Cerebellar nuclear complex (tissue), 1 donor: ENCODE measurements at regions not wholly inside any gene's neighbourhood (a gene's known extent, or its start where the extent isn't known, plus 50 kb on each side); places are given as distances from the start of the nearest gene placed in this dataset.
"Not testable (repeated sequence)": the region's sequence is repeated elsewhere in the genome, so short reads cannot be mapped to it uniquely, and the experiment has no call there.

Experiments used
- DNase-seq, 2 experiments: peaks; one replicate each; lab custom pipeline; 2025; lab: John Stamatoyannopoulos, UW

DNA sequence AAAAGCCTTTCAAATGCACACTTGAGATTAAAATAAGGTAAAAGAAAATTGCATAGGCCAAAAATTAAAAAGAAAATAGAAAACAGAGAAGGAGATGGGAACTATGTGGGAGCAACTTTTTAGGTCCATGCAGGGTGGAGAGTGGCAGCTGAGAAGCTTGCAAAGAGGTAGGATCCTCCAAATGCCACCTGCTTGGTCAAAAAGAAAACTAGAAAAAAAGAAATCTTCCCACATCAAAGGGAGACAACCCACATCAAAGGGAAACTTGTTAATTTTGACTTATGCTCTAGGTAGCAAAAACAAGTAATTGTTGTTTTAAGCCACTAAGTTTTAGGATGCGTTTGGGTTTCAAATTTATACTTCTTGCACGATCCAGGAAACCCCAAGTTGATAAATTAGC, 342.9 kb downstream of the IL20RB start:
- no peak for DNase-seq

- DNase-seq = no peak
These were observed 346.7 kb downstream of the IL20RB start for GRCh38 chr3:137304313-137305056.

- no peak for DNase-seq
These were observed 366.3 kb downstream of the IL20RB start for GRCh38 chr3:137324114-137324513.

DNA sequence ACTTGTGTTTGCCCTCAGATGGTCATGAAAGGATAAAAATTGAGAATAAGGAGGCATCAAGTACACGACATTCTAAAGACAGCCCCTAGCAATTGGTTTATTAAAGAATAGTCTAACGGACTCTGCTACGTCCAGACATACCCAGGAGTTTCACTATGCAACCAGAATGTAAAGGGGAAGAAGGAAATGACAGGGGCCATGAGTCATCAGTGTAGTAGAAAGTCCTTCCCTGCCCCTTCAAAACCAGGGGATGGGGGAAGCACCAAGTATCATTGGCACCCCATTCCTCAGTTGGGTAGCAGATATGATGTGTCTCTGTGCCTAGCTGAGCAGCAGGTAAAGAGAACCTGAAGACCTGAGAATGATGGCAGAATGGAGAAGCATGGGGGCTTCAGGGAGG, 367.4 kb downstream of the IL20RB start:
- no peak for DNase-seq

DNA sequence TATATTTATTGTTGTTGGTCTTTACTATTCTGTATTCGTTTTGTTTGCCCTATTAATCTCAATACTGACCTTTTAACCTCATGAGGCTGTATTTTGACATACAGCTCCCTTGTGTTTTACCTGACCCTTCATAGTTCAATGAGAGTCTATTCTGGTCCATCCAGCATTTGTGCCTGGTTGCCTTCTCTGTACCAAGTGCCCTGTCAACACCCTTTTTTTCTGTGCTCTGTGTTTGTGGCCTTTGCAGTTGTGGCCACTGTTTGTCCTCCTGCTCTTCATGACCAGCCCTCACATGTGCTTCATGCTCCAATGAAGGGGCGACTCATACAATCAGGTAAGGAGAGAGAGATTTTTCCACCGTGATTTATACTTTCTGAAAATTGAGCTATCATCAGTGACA, 368.2 kb downstream of the IL20RB start:
- no peak for DNase-seq

GRCh38 chr3:137329594-137329993, 371.8 kb downstream of the IL20RB start:
- no peak for DNase-seq

DNA sequence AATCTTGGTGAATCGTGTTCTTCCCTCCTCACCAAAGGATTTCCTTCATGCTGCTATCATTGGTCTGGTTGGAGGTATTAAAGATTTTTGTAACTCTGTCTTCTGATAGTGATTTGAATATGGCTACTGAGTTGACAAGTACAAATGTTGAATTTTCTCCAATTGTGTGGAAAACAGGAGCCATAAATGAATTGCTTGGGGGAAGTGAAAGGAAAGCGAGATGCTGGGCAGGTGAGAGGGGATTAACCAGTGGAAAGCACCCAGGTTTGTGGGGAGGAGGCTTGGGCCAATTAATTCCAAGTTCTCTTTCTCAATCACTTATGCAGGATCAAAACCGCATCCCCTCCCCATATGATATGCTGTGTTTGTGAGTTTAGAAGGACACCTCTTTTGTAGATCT, 372.5 kb downstream of the IL20RB start:
- no peak for DNase-seq

DNA sequence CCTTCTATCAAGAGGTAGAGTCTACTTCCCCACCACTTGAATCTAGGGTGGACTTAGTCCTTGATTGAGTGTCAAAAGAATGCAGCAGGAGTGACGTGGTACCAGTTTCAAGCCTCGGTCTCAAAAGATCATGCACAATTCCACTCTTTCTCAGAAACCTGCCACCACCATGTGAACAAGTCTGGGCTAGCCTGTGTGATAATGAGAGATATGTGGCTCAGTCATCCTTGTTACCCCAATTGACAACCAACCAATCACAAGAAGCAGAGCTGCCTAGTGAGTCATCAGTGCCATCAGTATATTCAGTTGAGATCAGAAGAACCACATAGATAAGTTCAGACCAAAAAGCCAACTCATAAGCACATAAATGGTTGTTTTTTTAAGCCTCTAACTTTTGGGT, 374.5 kb downstream of the IL20RB start:
- DNase-seq = no peak

- no peak for DNase-seq
These were observed 377.7 kb downstream of the IL20RB start for GRCh38 chr3:137335478-137335877.

- not testable (repeated sequence) for DNase-seq
These were observed 380.6 kb downstream of the IL20RB start for GRCh38 chr3:137338400-137338799.

GRCh38 chr3:137343283-137343682, 385.5 kb downstream of the IL20RB start:
- no peak for DNase-seq

DNA sequence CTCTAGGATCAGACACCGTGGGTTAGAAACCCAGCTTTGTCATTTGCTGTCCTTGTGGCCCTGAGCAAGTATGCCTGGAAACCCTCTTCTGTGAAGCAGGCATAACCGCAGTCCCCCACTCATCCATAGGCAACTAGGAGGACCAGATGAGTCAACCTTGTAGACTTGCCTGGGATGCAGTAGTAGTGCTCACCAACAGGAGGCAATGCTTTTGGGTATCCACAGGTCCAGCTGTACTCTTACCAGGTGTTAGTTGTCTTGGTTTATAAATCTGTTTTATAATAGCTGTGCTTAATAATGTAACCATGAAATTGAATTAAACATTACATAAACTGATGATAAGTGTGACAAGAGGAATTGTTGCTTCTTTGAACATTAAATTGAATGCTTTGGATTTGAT, 389.3 kb downstream of the IL20RB start:
- DNase-seq = no peak

DNA sequence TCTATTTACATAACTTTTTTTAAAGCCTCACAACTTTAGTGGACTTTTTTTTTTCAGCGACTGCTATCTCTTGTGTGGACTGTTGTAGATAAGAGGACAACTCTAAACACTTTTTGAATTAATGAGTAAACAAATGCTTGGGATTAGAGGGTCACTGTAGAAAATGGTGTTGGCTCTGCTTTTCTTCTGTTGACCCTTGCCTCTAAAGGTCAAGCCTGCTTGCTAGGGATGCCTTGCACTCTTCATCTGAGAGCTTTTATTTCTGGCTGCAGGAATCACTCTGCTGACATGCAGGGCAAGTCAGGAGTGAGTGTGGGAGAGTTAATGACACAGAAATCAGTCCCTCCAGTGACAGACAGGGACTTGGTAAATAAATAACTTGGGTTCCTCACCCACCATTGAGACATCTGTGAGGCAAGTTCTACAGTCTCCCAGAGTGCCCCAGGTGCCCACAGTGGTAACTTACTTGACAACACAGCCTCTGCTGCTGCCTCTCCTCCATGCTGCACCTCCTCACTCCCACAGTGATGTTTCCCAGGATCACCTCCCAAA, 390.1 kb downstream of the IL20RB start:
- no peak for DNase-seq

GRCh38 chr3:137348936-137349335, 391.2 kb downstream of the IL20RB start:
- no peak for DNase-seq

DNA sequence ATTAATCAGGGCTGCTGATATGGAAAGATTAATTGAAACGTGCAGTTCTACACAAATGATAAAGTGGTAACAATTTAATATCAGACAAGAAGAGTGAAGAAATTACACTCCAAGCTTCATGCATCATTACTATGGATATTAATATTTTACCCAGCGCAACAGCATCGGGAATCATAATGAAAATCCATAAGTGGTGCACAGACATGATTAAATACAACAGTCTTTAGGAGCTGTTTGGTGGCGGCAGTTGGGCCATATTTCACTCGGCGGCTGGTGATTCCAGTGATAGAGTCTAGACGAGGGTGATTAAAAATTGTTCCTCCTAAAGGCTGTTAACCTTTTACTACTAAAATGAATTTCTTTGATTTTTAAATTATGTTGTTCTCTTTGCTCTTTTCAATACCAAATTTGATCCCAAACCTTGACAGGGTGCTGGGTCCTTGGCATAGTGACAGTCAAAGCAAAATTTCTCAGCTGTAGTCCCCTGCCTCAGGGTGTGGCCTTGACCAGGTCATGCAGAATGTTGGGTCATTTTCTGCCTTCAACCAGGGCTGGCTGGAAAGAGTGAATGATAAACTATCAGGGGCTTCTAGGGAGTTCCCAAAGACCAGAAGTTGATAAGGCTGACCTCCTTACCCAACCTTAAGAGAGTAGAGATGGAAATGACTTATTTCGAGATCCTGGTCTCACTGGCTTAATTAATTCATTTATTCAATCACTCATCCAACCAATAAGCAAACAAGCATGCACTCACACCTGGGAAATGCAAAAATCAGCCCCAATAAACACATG, 392.0 kb downstream of the IL20RB start:
- DNase-seq = no peak

DNA sequence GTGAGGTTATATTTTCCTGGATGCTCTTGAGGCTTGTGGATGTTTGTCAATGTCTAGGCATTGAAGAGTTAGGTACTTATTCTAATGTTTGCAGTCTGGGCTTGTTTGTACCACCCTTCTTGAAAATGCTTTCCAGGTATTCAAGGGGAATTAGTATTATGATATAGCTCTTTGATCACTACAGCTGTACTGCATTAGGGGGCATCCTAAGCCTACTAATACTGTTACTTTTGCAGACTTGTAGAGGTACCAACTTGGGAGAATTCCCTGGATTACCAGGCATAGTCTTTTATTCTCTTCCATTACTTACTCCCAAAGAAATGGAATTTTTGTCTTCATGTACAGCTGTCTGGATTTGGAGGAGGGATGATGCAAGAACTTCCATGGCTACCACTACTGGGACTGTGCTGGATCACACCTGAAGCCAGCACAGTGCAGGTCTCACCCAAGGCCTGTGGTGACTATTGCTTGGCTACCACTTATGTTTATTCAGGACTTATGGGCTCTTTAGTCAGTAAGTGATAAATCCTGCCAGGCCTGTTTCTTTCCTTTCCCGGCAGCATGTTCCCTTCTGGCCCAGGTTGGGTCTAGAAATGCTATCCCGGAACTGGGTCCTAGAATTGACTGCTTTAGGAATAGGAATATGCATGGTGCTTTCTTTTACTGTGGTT, 402.9 kb downstream of the IL20RB start:
- DNase-seq = no peak

- no peak for DNase-seq
These were observed 382.0 kb upstream of the SOX14 start for GRCh38 chr3:137382005-137382594.

DNA sequence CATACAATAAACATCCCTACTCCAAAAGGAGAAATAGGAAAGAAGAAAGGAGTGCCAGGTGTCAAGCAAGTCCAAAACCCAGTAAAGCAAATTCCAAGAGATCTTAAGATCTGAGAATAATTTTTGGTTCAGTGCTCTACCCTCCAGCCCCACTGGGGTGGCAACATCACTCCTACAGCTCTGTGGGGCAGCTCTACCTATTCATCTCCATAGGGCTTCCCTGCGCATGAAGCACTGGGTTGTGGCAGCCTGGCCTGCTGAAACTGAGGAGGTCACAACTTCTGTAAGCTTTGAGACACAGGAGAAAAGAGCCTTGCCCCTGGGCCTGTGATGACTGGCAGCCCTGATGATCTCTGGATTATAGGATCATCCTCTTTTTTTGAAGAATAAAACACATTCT, 378.2 kb upstream of the SOX14 start:
- no peak for DNase-seq

GRCh38 chr3:137409584-137409983, 354.5 kb upstream of the SOX14 start:
- DNase-seq = no peak

DNA sequence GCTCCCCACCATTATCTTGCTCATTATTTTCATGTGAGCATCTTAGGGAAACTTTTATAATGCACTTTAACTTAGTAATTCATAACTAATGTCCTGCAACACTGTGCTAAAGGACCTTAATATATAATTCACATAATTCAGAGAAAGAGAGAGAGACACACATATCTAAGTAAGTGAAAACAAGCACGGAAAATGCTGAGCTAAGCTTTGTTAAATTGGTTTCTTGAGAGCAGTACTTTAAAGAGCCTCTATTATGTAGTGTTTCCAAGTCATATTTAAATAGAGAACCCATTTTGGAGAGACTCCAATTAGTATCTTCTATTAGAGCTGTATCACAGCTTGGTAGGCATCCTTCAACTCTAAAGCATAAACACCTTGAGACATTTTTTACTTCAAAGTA, 354.1 kb upstream of the SOX14 start:
- DNase-seq = no peak

GRCh38 chr3:137420198-137420995, 343.7 kb upstream of the SOX14 start:
- DNase-seq = no peak
